Calu3 (cell line): ENCODE measurements at regions not wholly inside any gene's neighbourhood (a gene's known extent, or its start where the extent isn't known, plus 50 kb on each side); places are given as distances from the start of the nearest gene placed in this dataset.
"Not testable (repeated sequence)": the region's sequence is repeated elsewhere in the genome, so short reads cannot be mapped to it uniquely, and the experiment has no call there.

Source experiments
- BruUV-seq: library from RNA; stranded (reverse); fragments of 400-500 nt; replicated peaks from 2 replicates; lab custom pipeline; 2021; lab: Mats Ljungman, UMichigan
- CTCF ChIA-PET: fragments of 300-600 bp; sonication (Branson Sonifier 250); formaldehyde crosslinking; loops from one replicate; lab custom pipeline; 2022; ENCODE audit warnings: antibody characterized with exemption; lab: Charles Lee
- DNase-seq: peaks from one replicate; pipeline ENCODE4 v3.0.0; 2022
- H3K27ac Mint-ChIP-seq: one replicate; pipeline ENCODE4 v1.8.0; 2022; ENCODE audit warnings: mixed read lengths; ENCODE audit not compliant: unreplicated experiment
- H3K27me3 Mint-ChIP-seq: one replicate; pipeline ENCODE4 v1.8.0; 2022; ENCODE audit warnings: mixed read lengths; ENCODE audit not compliant: unreplicated experiment
- H3K36me3 Mint-ChIP-seq: one replicate; pipeline ENCODE4 v1.8.0; 2022; ENCODE audit warnings: mild to moderate bottlenecking, moderate library complexity, mixed read lengths; ENCODE audit not compliant: insufficient read depth, unreplicated experiment
- H3K4me1 Mint-ChIP-seq: one replicate; pipeline ENCODE4 v1.8.0; 2022; ENCODE audit warnings: mild to moderate bottlenecking, low read depth, mixed read lengths; ENCODE audit not compliant: unreplicated experiment
- H3K4me3 Mint-ChIP-seq: one replicate; pipeline ENCODE4 v1.8.0; 2022; ENCODE audit warnings: mild to moderate bottlenecking, low read depth, moderate library complexity, mixed read lengths; ENCODE audit not compliant: unreplicated experiment
- H3K9me3 Mint-ChIP-seq: one replicate; pipeline ENCODE4 v1.8.0; 2022; ENCODE audit warnings: low read depth, mixed read lengths; ENCODE audit not compliant: unreplicated experiment
- intact Hi-C: fragments of 100-400 bp; cut with micrococcal nuclease; formaldehyde crosslinking; loops from one replicate; pipeline ENCODE4 v1.10.0; 2022; ENCODE audit not compliant: unreplicated experiment

DNA sequence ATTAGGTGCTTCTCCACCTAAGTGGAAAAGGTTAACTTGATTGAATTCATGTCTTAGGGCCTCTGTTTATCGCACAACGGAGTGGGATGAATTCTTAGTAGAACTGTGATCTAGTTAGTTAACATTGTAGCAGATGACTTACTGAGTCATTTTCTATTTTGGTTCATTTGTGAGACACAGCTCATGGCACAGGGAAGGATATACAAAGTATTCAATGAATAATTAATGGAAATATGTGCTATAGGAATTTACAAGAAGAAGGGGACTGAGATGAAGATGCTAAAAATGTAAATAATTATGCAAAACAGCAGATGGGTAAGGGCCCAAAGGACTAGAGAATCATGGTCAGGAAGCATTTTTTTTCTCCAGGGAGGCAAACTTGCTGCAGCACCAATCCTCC, 1950.9 kb downstream of the KHDRBS2 start:
- H3K27ac Mint-ChIP-seq, H3K4me1 Mint-ChIP-seq, H3K27me3 Mint-ChIP-seq, CTCF ChIA-PET, BruUV-seq, intact Hi-C loops, H3K9me3 Mint-ChIP-seq, H3K36me3 Mint-ChIP-seq, DNase-seq, H3K4me3 Mint-ChIP-seq: not testable (repeated sequence)

DNA sequence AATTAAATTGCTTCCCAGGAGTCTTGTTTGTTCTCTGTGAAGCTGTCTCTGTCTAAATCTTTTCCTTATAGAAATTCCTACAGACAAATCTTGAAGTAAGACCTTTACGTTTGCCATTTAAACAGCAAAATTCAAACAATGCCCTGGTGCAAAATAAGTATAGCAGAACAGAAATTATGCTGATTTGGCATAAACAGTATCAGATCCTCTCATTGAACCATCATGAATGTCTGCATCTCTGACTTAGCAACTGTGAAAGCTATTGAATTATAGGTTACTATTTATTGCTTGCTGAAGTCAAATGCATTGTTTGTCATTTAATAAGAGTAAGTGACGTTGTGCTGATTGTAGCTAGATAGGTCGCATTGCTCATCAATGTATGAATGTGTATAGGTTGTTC, 1952.3 kb downstream of the KHDRBS2 start:
- H3K36me3 Mint-ChIP-seq, intact Hi-C loops, H3K27ac Mint-ChIP-seq, H3K4me3 Mint-ChIP-seq, BruUV-seq, DNase-seq, H3K27me3 Mint-ChIP-seq, CTCF ChIA-PET, H3K4me1 Mint-ChIP-seq, H3K9me3 Mint-ChIP-seq: not testable (repeated sequence)

DNA sequence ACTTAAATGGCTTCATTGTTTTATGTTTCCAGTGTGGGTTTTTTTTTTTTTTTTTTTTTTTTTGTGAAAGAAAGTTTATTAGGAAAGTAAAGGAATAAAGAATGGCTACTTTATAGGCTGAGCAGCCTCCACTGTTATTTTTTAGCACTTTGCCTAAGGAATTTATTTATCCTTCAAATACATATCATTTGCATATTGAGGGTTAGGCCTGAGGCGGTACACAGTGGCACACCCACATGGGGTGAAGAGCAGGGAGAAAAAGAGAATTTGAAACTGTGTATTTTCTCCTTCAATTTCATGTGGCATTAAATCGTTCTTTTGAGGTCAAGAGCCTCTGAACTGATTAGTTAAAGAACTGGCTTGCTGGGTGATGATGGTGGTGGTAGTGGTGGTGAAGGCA, 1977.1 kb downstream of the KHDRBS2 start:
- H3K27me3 Mint-ChIP-seq, H3K4me1 Mint-ChIP-seq, H3K27ac Mint-ChIP-seq, intact Hi-C loops, CTCF ChIA-PET, H3K9me3 Mint-ChIP-seq, DNase-seq, BruUV-seq, H3K36me3 Mint-ChIP-seq, H3K4me3 Mint-ChIP-seq: not testable (repeated sequence)
